Breast epithelium (tissue), 3 donors: ENCODE measurements at regions not wholly inside any gene's neighbourhood (a gene's known extent, or its start where the extent isn't known, plus 50 kb on each side); places are given as distances from the start of the nearest gene placed in this dataset.

Experiments
- POLR2A ChIP-seq: fragments of 450-650 bp; IDR thresholded peaks from one replicate; pipeline ENCODE4 v1.6.1; 2016; ENCODE audit warnings: antibody characterized with exemption, mild to moderate bottlenecking, moderate library complexity
- TF ChIP-seq, protein P1 (sequence below), 3 donors: fragments of 450-650 bp; IDR thresholded peaks; one replicate each; pipeline ENCODE4 v1.5.1; 2016 to 2017; ENCODE audit warnings: antibody characterized with exemption in 3 of 3, mild to moderate bottlenecking in 3 of 3, moderate library complexity in 3 of 3

DNA sequence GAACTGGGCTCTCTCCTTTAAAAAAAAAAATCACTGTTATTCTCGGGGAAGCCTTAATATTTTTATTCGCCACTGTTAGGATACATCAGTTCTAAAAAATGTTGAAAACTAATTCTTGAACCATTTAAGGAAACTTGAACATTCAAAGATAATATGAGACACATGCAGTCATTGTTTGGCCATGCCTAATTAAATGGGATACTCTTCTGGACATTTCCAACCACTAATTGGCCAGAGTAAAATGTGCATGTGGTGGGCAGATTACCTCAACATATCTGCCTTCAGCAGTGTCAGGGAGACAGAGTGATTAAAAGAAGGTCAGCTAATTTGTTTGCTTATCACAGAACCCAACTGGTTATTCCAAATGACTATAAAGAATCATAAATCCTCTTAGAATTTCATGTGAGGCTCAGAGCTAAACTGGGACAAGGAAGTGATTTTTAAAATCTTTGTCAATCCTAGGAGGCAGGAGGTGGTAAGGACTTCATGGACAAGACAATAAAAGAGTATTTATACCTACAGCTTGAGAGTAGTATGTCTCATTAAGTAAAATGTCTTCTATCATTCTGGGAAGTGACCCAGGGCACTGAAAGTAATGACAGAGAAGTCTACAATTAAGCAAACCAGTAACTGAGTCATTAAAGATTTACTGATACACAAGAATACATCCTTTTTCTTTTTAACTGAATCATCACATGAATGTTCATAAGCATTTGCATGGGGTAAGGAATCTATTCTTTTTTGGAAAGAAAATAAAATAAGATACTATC lies 242.9 kb upstream of the TRPM3 start:
- no peak for TF ChIP-seq POLR2A
- TF ChIP-seq, protein P1, sequence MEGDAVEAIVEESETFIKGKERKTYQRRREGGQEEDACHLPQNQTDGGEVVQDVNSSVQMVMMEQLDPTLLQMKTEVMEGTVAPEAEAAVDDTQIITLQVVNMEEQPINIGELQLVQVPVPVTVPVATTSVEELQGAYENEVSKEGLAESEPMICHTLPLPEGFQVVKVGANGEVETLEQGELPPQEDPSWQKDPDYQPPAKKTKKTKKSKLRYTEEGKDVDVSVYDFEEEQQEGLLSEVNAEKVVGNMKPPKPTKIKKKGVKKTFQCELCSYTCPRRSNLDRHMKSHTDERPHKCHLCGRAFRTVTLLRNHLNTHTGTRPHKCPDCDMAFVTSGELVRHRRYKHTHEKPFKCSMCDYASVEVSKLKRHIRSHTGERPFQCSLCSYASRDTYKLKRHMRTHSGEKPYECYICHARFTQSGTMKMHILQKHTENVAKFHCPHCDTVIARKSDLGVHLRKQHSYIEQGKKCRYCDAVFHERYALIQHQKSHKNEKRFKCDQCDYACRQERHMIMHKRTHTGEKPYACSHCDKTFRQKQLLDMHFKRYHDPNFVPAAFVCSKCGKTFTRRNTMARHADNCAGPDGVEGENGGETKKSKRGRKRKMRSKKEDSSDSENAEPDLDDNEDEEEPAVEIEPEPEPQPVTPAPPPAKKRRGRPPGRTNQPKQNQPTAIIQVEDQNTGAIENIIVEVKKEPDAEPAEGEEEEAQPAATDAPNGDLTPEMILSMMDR (IDR thresholded peaks at IDR 0.05), result no peak
